Brain microvascular endothelial cell (primary cell): ENCODE measurements at regions not wholly inside any gene's neighbourhood (a gene's known extent, or its start where the extent isn't known, plus 50 kb on each side); places are given as distances from the start of the nearest gene placed in this dataset.

Experiments used
- DNase-seq: peaks from one replicate; pipeline ENCODE4 v3.0.0-alpha.2; 2020
- H3K27ac ChIP-seq: fragments of 250-450 bp; sonication (Bioruptor Pico); 2 replicates; pipeline ENCODE4 v1.5.1; 2020; ENCODE audit warnings: mild to moderate bottlenecking, moderate library complexity
- H3K27me3 ChIP-seq: fragments of 250-450 bp; sonication (Bioruptor Pico); replicated peaks from 2 replicates; pipeline ENCODE4 v1.5.1; 2020; ENCODE audit warnings: mild to moderate bottlenecking
- H3K36me3 ChIP-seq: fragments of 250-450 bp; sonication (Bioruptor Pico); replicated peaks from 2 replicates; pipeline ENCODE4 v1.5.1; 2020; ENCODE audit warnings: mild to moderate bottlenecking
- H3K4me3 ChIP-seq: 2 replicates; pipeline ENCODE4 v1.5.1; 2011; ENCODE audit warnings: low read depth, mild to moderate bottlenecking, control low read depth, low read length, moderate library complexity
- CTCF ChIP-seq: IDR thresholded peaks from 2 replicates; pipeline ENCODE4 v1.5.1; 2011; ENCODE audit warnings: low read depth, mild to moderate bottlenecking, moderate library complexity, low read length, control low read depth, inconsistent platforms; ENCODE audit errors: missing control alignments
- in situ Hi-C: cut with HindIII; loops from 2 replicates; pipeline ENCODE4 v1.10.0; 2017; ENCODE audit warnings: low sequenced_read_pairs, low pct_ligation_motif_present

DNA sequence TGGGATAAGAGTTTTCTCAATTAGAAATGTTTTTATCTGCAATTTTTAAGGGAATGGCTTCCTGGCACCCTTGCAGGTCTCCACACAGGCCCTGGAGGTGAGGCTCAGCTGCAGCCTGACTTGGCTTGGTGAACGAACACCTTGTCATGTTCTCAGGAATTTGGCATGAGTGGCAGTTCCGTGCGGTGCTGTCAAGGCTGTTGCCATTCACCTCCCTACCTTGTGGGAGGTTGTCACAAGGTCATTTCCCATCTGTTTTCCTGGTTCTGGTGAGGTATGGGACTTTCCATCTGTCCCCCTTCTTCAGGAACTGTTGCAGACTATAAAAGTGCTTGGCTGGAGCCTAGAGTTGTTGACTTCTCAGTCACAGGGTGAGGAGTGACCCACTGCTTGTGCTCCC is 82.9 kb downstream of the ELOVL4 start:
- Histone ChIP-seq H3K4me3 (no peak overlapping the region), H3K27ac (no peak overlapping the region), H3K27me3 (no peaks in the 10 kb centered on the region), H3K36me3 (no peaks in the 10 kb centered on the region)
- in situ Hi-C loops = no loop called here
- TF ChIP-seq CTCF = no peak
- no peak for DNase-seq

DNA sequence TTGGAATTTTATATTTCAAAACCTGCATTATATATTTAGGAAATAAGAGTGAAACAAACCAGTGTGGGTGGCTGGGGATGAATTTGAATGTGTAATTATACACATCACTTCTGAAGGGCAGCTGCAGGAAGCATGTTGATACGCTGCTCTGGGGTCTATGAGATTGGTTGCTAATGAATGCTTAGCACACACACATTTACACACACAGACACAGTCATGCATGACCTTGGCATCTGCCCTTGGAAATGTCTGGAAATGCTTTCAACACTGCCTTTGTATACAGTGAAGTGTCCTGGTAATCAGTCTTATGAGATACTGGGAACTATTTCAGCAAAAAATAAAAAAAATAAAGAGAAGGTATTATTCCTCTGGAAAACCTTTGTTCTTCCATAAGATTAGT is 83.4 kb downstream of the ELOVL4 start:
- no peak for DNase-seq
- Histone ChIP-seq H3K36me3 (no peaks in the 10 kb centered on the region), H3K4me3 (no peak overlapping the region), H3K27ac (no peak overlapping the region), H3K27me3 (no peaks in the 10 kb centered on the region)
- no peak for TF ChIP-seq CTCF
- in situ Hi-C loops = no loop called here

- no peak for TF ChIP-seq CTCF
- Histone ChIP-seq H3K27me3 (no peaks in the 10 kb centered on the region), H3K4me3 (no peak overlapping the region), H3K27ac (no peak overlapping the region), H3K36me3 (no peaks in the 10 kb centered on the region)
- in situ Hi-C loops = no loop called here
- no peak for DNase-seq
Observed at GRCh38 chr6:79863566-79863965, 83.8 kb downstream of the ELOVL4 start.

DNA sequence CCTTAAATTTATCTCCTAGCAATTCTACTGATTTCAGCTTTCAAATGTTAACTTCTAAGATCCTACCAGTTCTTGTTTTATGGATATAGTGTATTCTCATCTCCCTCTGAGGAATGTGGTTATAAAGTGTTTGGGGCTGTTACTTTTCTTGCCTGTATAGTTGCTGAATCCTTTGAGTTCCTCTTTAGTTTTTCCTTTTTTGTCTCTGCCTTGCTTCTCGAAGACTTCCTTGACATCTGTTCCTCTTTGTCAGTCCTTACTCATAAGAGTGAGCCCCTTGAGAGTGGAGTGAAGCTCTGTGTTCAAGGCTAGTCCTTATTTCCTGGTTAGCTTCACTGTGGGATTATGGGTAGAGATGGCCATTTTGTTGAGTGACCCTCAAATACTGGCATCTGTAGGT is 84.6 kb downstream of the ELOVL4 start:
- H3K27ac ChIP-seq = no peak overlapping the region
- in situ Hi-C loops = no loop called here
- no peak overlapping the region for H3K4me3 ChIP-seq
- no peak for DNase-seq
- H3K36me3 ChIP-seq = no peaks in the 10 kb centered on the region
- no peak for TF ChIP-seq CTCF
- no peaks in the 10 kb centered on the region for H3K27me3 ChIP-seq

DNA sequence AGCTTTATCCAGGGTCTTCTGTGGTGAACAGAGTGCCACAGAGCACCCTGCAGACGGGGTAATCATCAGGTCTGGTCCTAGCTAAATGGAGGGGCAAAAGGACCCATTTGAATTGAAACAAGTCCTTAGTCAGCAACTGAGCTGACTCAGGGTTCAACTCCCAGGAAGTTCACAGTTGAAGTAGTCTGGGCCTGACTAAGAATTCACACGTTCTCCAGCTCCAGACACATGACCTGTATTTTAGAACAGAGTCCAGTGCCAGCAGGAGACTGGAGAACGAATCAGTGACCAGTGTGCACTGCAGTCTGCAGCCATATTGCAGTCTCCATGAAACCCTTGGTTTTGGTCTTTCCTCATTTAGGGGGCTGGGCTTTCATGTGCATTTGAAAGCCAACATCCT is 85.2 kb downstream of the ELOVL4 start:
- no peak for TF ChIP-seq CTCF
- in situ Hi-C loops = no loop called here
- Histone ChIP-seq H3K36me3 (no peaks in the 10 kb centered on the region), H3K4me3 (no peak overlapping the region), H3K27ac (no peak overlapping the region), H3K27me3 (no peaks in the 10 kb centered on the region)
- DNase-seq = no peak

- in situ Hi-C loops = no loop called here
- no peak for DNase-seq
- H3K4me3 ChIP-seq = no peak overlapping the region
Observed at GRCh38 chr6:79861023-79861422, 86.3 kb downstream of the ELOVL4 start.

More at GRCh38 chr6:79861023-79861422, 86.3 kb downstream of the ELOVL4 start:
- TF ChIP-seq CTCF = no peak
- Histone ChIP-seq H3K27ac (no peak overlapping the region), H3K27me3 (no peaks in the 10 kb centered on the region), H3K36me3 (no peaks in the 10 kb centered on the region)
